SU-DHL-6 (cell line): ENCODE measurements at regions not wholly inside any gene's neighbourhood (a gene's known extent, or its start where the extent isn't known, plus 50 kb on each side); places are given as distances from the start of the nearest gene placed in this dataset.

Source experiments
- H2AFZ ChIP-seq: fragments of 200-600 bp; sonication (generic); 2 replicates; pipeline ENCODE4 v1.6.1; 2014; ENCODE audit warnings: low read depth, mild to moderate bottlenecking, moderate library complexity, mixed read lengths, antibody characterized with exemption, low read length; ENCODE audit not compliant: severe bottlenecking
- H3F3A ChIP-seq: fragments of 200-600 bp; shearing (Covaris generic); 2 replicates; pipeline ENCODE4 v1.6.0; 2016; ENCODE audit warnings: antibody characterized with exemption, mild to moderate bottlenecking; ENCODE audit not compliant: insufficient read depth
- H3K27ac ChIP-seq: fragments of 200-600 bp; sonication (generic); 2 replicates; pipeline ENCODE4 v1.5.1; 2016; ENCODE audit warnings: low read depth, mild to moderate bottlenecking, low read length, moderate library complexity, mixed read lengths
- H3K27me3 ChIP-seq: fragments of 200-600 bp; sonication (generic), shearing (Covaris generic); 2 replicates; pipeline ENCODE4 v1.6.0; 2014; ENCODE audit warnings: mild to moderate bottlenecking, low read length
- H3K36me3 ChIP-seq: fragments of 200-600 bp; sonication (generic); 2 replicates; pipeline ENCODE4 v1.6.1; 2014; ENCODE audit warnings: mild to moderate bottlenecking, low read length, mixed read lengths
- H3K4me2 ChIP-seq: fragments of 300-600, 200-600 bp; shearing (Covaris generic), sonication (generic); 2 replicates; pipeline ENCODE4 v1.6.0; 2014; ENCODE audit warnings: low read length, low read depth, mild to moderate bottlenecking; ENCODE audit not compliant: poor library complexity, severe bottlenecking
- H3K4me3 ChIP-seq: fragments of 200-600 bp; sonication (generic); 2 replicates; pipeline ENCODE4 v1.5.1; 2014; ENCODE audit warnings: antibody characterized with exemption, low read length, mild to moderate bottlenecking, mixed read lengths; ENCODE audit not compliant: insufficient read depth, poor library complexity, severe bottlenecking
- H3K79me2 ChIP-seq: fragments of 200-600 bp; sonication (generic); 2 replicates; pipeline ENCODE4 v1.6.1; 2014; ENCODE audit warnings: mild to moderate bottlenecking, low read length, moderate library complexity; ENCODE audit not compliant: insufficient read depth
- H3K9ac ChIP-seq: fragments of 200-600 bp; sonication (generic); 2 replicates; pipeline ENCODE4 v1.7.0; 2014; ENCODE audit warnings: mild to moderate bottlenecking, low read length
- H3K9me2 ChIP-seq: fragments of 200-600 bp; sonication (generic); replicated peaks from 2 replicates; pipeline ENCODE4 v1.6.1; 2014; ENCODE audit warnings: low read length; ENCODE audit not compliant: insufficient read depth
- H3K9me3 ChIP-seq: fragments of 200-600 bp; sonication (generic); 2 replicates; pipeline ENCODE4 v1.6.1; 2014; ENCODE audit warnings: low read length, mixed read lengths; ENCODE audit not compliant: insufficient read depth
- H4K20me1 ChIP-seq: fragments of 200-600 bp; sonication (generic); 2 replicates; pipeline ENCODE4 v1.6.1; 2014; ENCODE audit warnings: low read depth, mild to moderate bottlenecking, antibody characterized with exemption, low read length, moderate library complexity, mixed read lengths
- CTCF ChIP-seq: fragments of 200-600 bp; sonication (generic); IDR thresholded peaks from one replicate; pipeline ENCODE4 v1.5.1; 2017; ENCODE audit warnings: antibody characterized with exemption, mild to moderate bottlenecking, low read length, moderate library complexity; ENCODE audit not compliant: insufficient read depth, poor library complexity, severe bottlenecking
- EZH2phosphoT487 ChIP-seq: fragments of 200-600 bp; sonication (generic), shearing (Covaris generic); conservative IDR thresholded peaks from 2 replicates; pipeline ENCODE4 v1.6.1; 2018; ENCODE audit warnings: mild to moderate bottlenecking, antibody characterized with exemption, low read length, moderate library complexity, mixed read lengths

- no peaks in the 10 kb centered on the region for H4K20me1 ChIP-seq
- H2AFZ ChIP-seq = no peak overlapping the region
- H3K4me2 ChIP-seq = no peak overlapping the region
- no peaks in the 10 kb centered on the region for H3K27me3 ChIP-seq
- H3K79me2 ChIP-seq = no peaks in the 10 kb centered on the region
- no peaks in the 10 kb centered on the region for H3K9me3 ChIP-seq
- no peaks in the 10 kb centered on the region for H3F3A ChIP-seq
- H3K9ac ChIP-seq = no peak overlapping the region
- H3K27ac ChIP-seq = no peak overlapping the region
- H3K4me3 ChIP-seq = no peak overlapping the region
- no peaks in the 10 kb centered on the region for H3K36me3 ChIP-seq
- H3K9me2 ChIP-seq = no peaks in the 10 kb centered on the region
- no peak for TF ChIP-seq CTCF
- TF ChIP-seq EZH2phosphoT487 = no peak
Observed at GRCh38 chr21:34200288-34200905, 127.0 kb downstream of the MRPS6 start.

GRCh38 chr21:34201001-34201400 is 127.6 kb downstream of the MRPS6 start:
- Histone ChIP-seq H3F3A (no peaks in the 10 kb centered on the region), H3K4me2 (no peak overlapping the region), H3K27me3 (no peaks in the 10 kb centered on the region), H3K79me2 (no peaks in the 10 kb centered on the region), H3K36me3 (no peaks in the 10 kb centered on the region), H4K20me1 (no peaks in the 10 kb centered on the region), H3K9ac (no peak overlapping the region), H3K9me2 (no peaks in the 10 kb centered on the region), H2AFZ (no peak overlapping the region), H3K9me3 (no peaks in the 10 kb centered on the region), H3K27ac (no peak overlapping the region), H3K4me3 (no peak overlapping the region)
- TF ChIP-seq EZH2phosphoT487 (no peak), CTCF (no peak)

- no peaks in the 10 kb centered on the region for H3K36me3 ChIP-seq
- H3K9ac ChIP-seq = no peak overlapping the region
- H3K27ac ChIP-seq = no peak overlapping the region
- no peaks in the 10 kb centered on the region for H3K27me3 ChIP-seq
- TF ChIP-seq EZH2phosphoT487 (no peak), CTCF (no peak)
- H2AFZ ChIP-seq = no peak overlapping the region
- no peak overlapping the region for H3K4me2 ChIP-seq
- no peaks in the 10 kb centered on the region for H4K20me1 ChIP-seq
- H3K79me2 ChIP-seq = no peaks in the 10 kb centered on the region
- no peaks in the 10 kb centered on the region for H3K9me2 ChIP-seq
- no peak overlapping the region for H3K4me3 ChIP-seq
- no peaks in the 10 kb centered on the region for H3F3A ChIP-seq
- no peaks in the 10 kb centered on the region for H3K9me3 ChIP-seq
Observed at GRCh38 chr21:34201481-34201858, 128.1 kb downstream of the MRPS6 start.
